ENCODE measurements at regions not wholly inside any gene's neighbourhood (a gene's known extent, or its start where the extent isn't known, plus 50 kb on each side); places are given as distances from the start of the nearest gene placed in this dataset.

- no peak for DNase-seq
Observed at GRCh38 chr5:171681677-171682076, 103.9 kb upstream of the SMIM23 start.

DNA sequence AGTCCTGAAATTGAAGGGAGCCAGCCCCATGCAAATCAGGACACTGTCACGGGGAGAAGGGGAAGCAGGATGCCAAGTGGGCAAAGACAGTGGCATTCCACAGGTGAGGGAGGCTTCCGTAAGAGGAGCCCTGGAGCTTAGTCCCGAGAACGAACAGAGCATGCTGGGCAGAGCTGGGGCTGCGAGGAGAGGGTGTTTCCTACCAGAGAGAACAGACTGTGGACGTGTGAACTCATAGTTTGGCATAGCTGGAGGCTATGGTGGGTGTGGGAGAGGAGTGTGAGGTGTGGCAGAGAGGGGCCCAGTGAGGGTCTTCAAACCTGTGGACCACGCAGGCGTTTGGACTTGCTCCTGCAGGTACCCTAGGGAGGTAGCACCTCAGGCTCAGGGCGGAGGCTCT is 102.8 kb upstream of the SMIM23 start:
- intact Hi-C loops (cut with micrococcal nuclease), result no loop called here
- Histone ChIP-seq H3K9me3 (ENCODE audit: control insufficient read depth, insufficient read depth, low read length) (no peaks in the 10 kb centered on the region), H3K36me3 (ENCODE audit: control insufficient read depth, insufficient read depth, low read length) (no peaks in the 10 kb centered on the region), H3K27me3 (ENCODE audit: control insufficient read depth, insufficient read depth, low read length) (no peaks in the 10 kb centered on the region), H3K4me3 (ENCODE audit: low read length) (no peak overlapping the region), H3K27ac (ENCODE audit: low read length) (no peak overlapping the region), H3K4me1 (ENCODE audit: control insufficient read depth, insufficient read depth, low read length) (no peaks in the 10 kb centered on the region)
- TF ChIP-seq CTCF (IDR thresholded peaks at IDR 0.05), result no peak
- Mint-ChIP-seq H3K27ac (no peak overlapping the region), H3K9me3 (no peaks in the 10 kb centered on the region), H3K36me3 (no peaks in the 10 kb centered on the region), H3K27me3 (ENCODE audit: low read depth in 2 of 2) (peaks cover 22 to 32% of the 10 kb centered on the region in 2 donors), H3K4me3 (no peak overlapping the region), H3K4me1 (no peaks in the 10 kb centered on the region)
- WGBS (ENCODE audit: insufficient coverage), result 85% methylated on average over 9 of the region's 9 CpGs
- ATAC-seq, result no peak
- no peak for DNase-seq

More at GRCh38 chr5:171681677-171682076, 103.9 kb upstream of the SMIM23 start:
- no peaks in the 10 kb centered on the region for H3K27me3 ChIP-seq (ENCODE audit: control insufficient read depth, insufficient read depth, low read length)
- TF ChIP-seq CTCF (IDR thresholded peaks at IDR 0.05), result no peak
- no peaks in the 10 kb centered on the region for H3K9me3 ChIP-seq (ENCODE audit: control insufficient read depth, insufficient read depth, low read length)
- H3K4me3 Mint-ChIP-seq, result no peak overlapping the region
- H3K27ac ChIP-seq (ENCODE audit: low read length), result no peak overlapping the region
- no peaks in the 10 kb centered on the region for H3K4me1 Mint-ChIP-seq
- H3K27ac Mint-ChIP-seq, result no peak overlapping the region
- intact Hi-C loops (cut with micrococcal nuclease), result no loop called here
- ATAC-seq, result no peak
- WGBS (ENCODE audit: insufficient coverage), result 16% methylated on average over 6 of the region's 6 CpGs
- peaks cover 22 to 42% of the 10 kb centered on the region in 2 donors for H3K27me3 Mint-ChIP-seq (ENCODE audit: low read depth in 2 of 2)
- H3K36me3 ChIP-seq (ENCODE audit: control insufficient read depth, insufficient read depth, low read length), result no peaks in the 10 kb centered on the region
- H3K9me3 Mint-ChIP-seq, result no peaks in the 10 kb centered on the region
- no peaks in the 10 kb centered on the region for H3K36me3 Mint-ChIP-seq
- no peak overlapping the region for H3K4me3 ChIP-seq (ENCODE audit: low read length)
- H3K4me1 ChIP-seq (ENCODE audit: control insufficient read depth, insufficient read depth, low read length), result no peaks in the 10 kb centered on the region

GRCh38 chr5:171684169-171684568 is 101.4 kb upstream of the SMIM23 start:
- H3K4me1 Mint-ChIP-seq, result no peaks in the 10 kb centered on the region
- no peak overlapping the region for H3K4me3 Mint-ChIP-seq
- no peaks in the 10 kb centered on the region for H3K27me3 ChIP-seq (ENCODE audit: control insufficient read depth, insufficient read depth, low read length)
- no peaks in the 10 kb centered on the region for H3K9me3 ChIP-seq (ENCODE audit: control insufficient read depth, insufficient read depth, low read length)
- H3K4me1 ChIP-seq (ENCODE audit: control insufficient read depth, insufficient read depth, low read length), result no peaks in the 10 kb centered on the region
- H3K36me3 ChIP-seq (ENCODE audit: control insufficient read depth, insufficient read depth, low read length), result no peaks in the 10 kb centered on the region
- ATAC-seq (no peak), DNase-seq (no peak)
- H3K27ac Mint-ChIP-seq, result no peak overlapping the region
- peaks cover 22 to 25% of the 10 kb centered on the region in 2 donors for H3K27me3 Mint-ChIP-seq (ENCODE audit: low read depth in 2 of 2)
- no peak for TF ChIP-seq CTCF (IDR thresholded peaks at IDR 0.05)
- H3K9me3 Mint-ChIP-seq, result no peaks in the 10 kb centered on the region
- intact Hi-C loops (cut with micrococcal nuclease), result no loop called here
- WGBS (ENCODE audit: insufficient coverage), result 92% methylated on average over 3 of the region's 5 CpGs
- no peaks in the 10 kb centered on the region for H3K36me3 Mint-ChIP-seq
- H3K4me3 ChIP-seq (ENCODE audit: low read length), result no peak overlapping the region
- H3K27ac ChIP-seq (ENCODE audit: low read length), result no peak overlapping the region

DNA sequence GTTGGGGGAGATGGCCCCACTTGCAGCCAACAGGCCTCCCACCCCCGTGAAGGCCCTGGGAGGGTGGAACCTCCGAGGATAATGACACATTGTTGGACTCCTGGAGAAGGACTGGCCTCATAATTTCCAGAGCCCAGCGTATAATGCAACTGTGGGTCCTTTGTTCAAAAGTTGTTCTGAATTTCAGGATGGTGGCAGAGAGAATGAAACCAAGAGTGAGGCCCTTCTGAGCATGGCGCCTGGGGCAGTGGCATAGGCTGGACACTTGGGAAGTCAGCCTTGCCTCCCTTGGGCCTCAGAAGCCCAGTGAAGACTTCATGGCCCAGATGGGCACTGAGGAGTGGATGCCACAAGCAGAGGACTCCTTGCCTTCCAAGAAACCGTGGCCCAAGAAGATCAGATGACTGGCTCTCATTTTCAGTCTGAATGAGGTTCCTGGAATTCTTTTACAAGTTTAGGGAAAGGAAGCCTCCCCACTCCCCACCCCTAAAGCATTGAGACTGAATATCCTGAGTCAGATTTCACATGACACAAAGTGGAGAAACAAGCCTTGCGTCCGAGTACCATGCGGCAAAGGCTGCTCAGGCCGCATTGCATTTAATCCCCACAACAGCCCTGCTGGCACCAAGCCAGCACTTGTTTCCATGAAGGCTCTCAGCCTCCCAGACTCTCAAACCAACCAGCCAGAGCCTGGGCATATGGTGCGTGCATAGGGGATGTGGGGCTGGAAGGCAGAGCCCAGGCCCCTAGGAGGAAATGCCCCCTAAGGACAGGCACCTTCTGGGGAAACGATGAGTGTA is 96.7 kb upstream of the SMIM23 start:
- H3K4me3 ChIP-seq (ENCODE audit: low read length), result no peak overlapping the region
- no peak for TF ChIP-seq CTCF (IDR thresholded peaks at IDR 0.05)
- H3K9me3 ChIP-seq (ENCODE audit: control insufficient read depth, insufficient read depth, low read length), result no peaks in the 10 kb centered on the region
- Mint-ChIP-seq H3K4me1 (no peaks in the 10 kb centered on the region), H3K9me3 (no peaks in the 10 kb centered on the region), H3K4me3 (no peak overlapping the region), H3K36me3 (no peaks in the 10 kb centered on the region), H3K27ac (no peak overlapping the region), H3K27me3 (ENCODE audit: low read depth in 2 of 2) (no peaks in the 10 kb centered on the region)
- DNase-seq, result no peak
- H3K27me3 ChIP-seq (ENCODE audit: control insufficient read depth, insufficient read depth, low read length), result no peaks in the 10 kb centered on the region
- no peaks in the 10 kb centered on the region for H3K36me3 ChIP-seq (ENCODE audit: control insufficient read depth, insufficient read depth, low read length)
- no peak for ATAC-seq
- 93% methylated on average over 11 of the region's 11 CpGs for WGBS (ENCODE audit: insufficient coverage)
- H3K4me1 ChIP-seq (ENCODE audit: control insufficient read depth, insufficient read depth, low read length), result no peaks in the 10 kb centered on the region
- H3K27ac ChIP-seq (ENCODE audit: low read length), result no peak overlapping the region
- intact Hi-C loops (cut with micrococcal nuclease), result no loop called here
